GM12873 (cell line): ENCODE measurements at regions not wholly inside any gene's neighbourhood (a gene's known extent, or its start where the extent isn't known, plus 50 kb on each side); places are given as distances from the start of the nearest gene placed in this dataset.

Experiments used
- TF ChIP-seq, protein P1 (sequence below): IDR thresholded peaks from 2 replicates; pipeline ENCODE4 v1.5.1; 2012; ENCODE audit warnings: low read depth, mild to moderate bottlenecking, moderate library complexity, low read length, control low read depth; ENCODE audit not compliant: insufficient read depth; ENCODE audit errors: missing control alignments

DNA sequence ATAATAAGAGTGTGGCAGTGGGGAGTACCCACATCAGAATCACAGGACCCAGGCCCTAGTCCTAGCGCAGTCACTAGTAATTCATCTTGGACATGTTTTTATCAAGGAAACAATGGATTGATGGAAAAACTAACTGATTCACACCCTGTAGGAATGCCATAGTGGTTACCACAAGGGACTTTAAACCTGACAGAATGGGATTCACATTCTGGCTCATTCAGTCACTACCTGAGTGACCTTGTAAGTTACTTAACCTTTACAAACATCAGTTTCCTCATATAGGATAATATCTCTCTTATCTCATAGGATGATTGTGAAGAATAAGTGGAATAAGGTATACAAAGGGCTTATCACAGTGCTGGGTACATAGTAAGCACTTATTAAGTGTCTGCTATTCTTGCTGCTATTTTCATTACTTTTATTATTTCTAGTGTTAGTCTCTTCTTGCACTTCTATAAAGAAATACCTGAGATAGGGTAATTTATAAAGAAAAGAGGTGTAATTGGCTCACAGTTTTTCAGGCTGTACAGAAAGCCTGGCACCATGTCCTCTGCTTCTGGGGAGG is 247.5 kb upstream of the KLF3 start:
- TF ChIP-seq, protein P1, sequence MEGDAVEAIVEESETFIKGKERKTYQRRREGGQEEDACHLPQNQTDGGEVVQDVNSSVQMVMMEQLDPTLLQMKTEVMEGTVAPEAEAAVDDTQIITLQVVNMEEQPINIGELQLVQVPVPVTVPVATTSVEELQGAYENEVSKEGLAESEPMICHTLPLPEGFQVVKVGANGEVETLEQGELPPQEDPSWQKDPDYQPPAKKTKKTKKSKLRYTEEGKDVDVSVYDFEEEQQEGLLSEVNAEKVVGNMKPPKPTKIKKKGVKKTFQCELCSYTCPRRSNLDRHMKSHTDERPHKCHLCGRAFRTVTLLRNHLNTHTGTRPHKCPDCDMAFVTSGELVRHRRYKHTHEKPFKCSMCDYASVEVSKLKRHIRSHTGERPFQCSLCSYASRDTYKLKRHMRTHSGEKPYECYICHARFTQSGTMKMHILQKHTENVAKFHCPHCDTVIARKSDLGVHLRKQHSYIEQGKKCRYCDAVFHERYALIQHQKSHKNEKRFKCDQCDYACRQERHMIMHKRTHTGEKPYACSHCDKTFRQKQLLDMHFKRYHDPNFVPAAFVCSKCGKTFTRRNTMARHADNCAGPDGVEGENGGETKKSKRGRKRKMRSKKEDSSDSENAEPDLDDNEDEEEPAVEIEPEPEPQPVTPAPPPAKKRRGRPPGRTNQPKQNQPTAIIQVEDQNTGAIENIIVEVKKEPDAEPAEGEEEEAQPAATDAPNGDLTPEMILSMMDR: no peak

DNA sequence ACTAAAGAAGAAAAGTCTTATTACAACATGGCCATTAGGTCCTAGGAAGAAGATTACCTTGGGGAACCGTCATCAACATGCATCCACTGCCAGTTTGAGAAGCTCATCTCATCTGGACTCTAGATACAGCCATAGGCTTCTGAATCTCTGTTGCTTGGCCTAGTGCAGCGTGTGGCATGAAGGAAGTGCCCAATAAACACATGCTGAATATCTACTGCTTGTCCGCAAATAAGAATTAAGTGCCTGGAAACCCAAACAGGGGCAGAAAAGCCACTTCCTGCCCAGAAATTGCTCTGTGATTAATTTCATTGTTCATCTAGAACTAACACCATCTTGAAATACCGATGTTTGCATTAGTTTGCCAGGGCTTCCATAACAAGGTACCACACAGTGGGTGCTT is 241.1 kb upstream of the KLF3 start:
- TF ChIP-seq, protein P1: no peak

- TF ChIP-seq, protein P1: no peak
Observed at GRCh38 chr4:38424151-38424871, 239.7 kb upstream of the KLF3 start.

GRCh38 chr4:38426532-38426931 is 237.5 kb upstream of the KLF3 start:
- TF ChIP-seq, protein P1: no peak

DNA sequence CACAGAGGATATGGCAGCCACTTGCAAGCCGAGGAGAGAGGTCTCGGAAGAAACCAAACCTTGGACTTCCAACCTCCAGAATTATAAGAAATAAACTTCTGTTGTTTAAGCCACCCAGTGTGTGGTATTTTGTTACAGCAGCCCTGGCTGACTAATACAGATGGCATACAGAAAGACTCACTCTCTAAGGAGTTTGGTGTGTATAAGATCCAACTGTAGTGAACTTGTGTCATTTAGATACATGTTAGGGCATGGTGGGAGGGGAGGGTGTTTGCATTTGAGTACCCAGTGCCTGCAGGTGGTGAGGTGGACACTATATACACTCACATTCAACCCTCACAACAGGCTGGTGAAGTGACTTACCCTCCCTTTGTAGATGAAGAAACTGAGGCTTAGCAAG is 233.2 kb upstream of the KLF3 start:
- TF ChIP-seq, protein P1: no peak

DNA sequence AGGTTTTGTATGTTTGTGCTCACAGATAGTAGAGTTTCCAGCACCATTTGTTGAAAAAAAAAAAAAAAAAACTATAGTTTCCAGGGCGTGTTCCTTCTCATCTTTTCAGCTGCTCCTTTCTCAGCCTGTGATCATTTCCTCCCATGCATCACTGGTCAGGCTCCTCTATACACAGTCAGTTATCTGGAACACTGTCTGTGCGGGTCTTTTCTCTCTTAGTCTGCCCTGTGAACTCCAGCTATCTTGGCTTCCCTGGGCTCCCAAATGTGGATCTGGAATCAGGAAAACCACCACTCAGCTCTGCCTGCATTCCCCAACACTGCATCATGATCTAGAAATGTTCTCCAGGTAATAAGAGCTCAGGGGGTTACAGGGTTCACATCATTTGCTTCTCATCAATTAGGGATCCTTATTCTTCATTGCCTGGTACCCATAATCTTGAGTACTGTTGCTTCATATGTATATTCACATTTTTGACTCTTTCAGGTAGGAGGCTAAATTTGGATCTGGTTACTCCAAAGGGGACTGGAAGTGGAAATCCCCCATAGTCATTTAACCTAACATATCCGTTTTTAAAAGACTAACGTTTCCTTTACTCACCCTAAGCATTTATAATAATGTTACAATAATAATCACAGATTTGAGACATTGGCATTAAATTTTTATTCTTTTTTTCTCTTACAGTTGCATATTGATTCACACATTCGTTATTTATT is 221.8 kb upstream of the KLF3 start:
- TF ChIP-seq, protein P1: no peak

- TF ChIP-seq, protein P1: no peak
Observed at GRCh38 chr4:38449506-38450174, 214.4 kb upstream of the KLF3 start.
